DMS114 treated with DMSO at 0.1 percent for 48 hours (cell line): ENCODE measurements at regions not wholly inside any gene's neighbourhood (a gene's known extent, or its start where the extent isn't known, plus 50 kb on each side); places are given as distances from the start of the nearest gene placed in this dataset.
"Not testable (repeated sequence)": the region's sequence is repeated elsewhere in the genome, so short reads cannot be mapped to it uniquely, and the experiment has no call there.

Source experiments
- DNase-seq: peaks from one replicate; lab custom pipeline; 2025; ENCODE audit not compliant: unreplicated experiment; lab: John Stamatoyannopoulos, UW

DNA sequence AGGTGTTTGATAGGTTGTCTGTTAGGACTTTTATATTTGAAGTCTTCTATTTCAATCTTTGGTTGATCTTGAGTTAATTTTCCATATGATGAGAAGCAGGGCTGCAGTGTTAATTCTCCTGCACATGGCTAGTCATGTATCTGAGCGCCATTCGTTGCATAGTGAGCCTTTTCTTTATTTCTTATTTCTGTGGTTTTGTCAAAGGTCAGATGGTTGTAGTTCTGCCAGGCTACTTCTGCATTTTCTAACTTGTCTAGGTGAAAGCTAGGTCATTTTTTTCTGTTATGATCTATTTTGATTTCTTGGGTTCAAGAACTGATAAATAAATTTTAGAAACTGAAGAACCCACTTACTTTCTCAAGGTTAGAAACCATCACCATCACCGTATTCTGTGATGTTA lies 56.7 kb downstream of the CCDC74A start:
- DNase-seq, result no peak

DNA sequence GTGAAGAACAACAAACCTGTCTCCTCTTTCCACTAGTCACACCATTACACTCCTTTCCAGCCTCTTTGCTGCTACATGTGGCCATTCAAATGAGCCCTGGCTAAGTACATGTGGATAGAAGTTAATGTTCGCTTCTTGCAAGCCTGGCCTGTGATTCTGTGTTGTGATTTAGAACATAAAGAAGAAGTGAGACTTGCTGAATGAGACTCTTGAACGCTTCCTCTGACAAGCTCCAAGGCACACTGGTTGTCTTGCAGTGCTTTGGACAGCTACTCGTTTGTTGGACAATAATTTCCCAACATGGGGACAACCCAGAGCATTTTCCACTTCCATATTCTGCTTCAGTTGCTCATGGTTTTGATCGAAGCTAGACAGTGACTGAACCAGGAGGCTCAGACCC lies 57.3 kb downstream of the CCDC74A start:
- DNase-seq, result no peak

DNA sequence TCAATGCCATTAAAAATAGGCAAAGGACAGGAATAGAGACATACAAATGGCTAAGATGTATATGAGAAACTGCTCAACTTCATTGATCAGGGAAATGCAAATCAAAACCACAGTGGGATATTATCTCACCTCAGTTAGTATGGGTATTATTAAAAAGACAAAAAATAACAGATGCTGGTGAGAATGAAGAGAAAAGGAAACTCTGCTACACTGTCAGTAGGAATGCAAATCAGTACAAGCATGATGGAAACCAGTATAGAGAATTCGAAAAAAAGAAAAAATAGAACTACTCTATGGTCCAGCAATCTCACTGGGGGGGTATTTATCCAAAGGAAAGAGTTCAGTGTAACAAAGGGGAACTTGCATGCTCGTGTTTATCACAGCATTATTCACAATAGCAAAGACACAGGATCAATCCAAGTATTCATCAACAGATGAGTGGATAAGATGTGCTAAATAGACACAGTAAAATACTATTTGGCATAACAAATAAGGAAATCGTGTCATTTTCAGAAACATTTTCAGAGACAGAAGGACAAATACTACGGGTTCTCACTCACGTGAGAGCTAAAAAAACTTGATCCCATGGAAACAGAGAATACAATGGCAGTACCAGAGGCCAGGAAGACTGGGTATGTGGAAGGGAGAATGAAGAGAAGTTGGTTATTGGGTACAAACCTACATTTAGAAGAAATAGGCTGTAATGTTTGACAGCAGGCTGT lies 60.6 kb downstream of the CCDC74A start:
- no peak for DNase-seq

DNA sequence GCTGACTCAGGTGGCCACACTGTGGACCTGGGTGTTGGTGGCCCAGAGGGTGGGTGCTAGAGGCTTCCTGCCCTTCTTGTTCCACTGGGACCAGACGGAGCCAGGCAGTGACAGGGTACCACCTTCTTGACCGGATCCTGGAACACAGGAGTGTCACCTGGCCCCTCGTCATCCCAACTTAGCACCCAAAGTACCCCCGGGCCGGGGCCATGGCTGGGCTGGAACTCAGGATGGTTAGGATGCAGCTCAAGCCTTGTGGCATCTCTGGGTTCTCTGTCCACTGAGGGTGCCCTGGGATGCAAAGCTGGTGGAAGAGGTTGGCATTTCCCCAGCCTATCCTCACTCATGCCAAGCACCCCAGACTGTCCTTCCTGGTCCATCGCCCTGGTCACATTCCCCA lies 61.4 kb downstream of the CCDC74A start:
- DNase-seq, result not testable (repeated sequence)

DNA sequence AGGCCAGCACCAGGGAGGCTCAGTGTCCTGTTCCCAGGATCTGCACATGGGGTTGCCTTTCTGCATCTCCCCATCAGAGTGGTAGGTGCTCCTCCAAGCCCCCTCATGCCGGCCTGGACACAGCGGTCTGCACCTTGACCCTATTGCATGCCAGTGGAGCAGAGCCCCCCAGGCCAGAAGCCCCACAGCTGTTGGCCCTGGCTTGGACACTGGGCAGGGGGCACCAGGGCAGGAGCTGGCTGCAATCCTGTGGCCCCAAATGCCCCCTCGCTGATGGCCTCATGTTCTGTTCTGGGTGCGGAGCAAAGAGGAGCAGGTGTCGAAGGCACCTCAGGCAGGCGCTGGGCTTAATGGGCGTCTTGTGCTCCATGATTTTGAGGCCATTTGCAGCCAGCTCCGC lies 62.7 kb downstream of the CCDC74A start:
- DNase-seq, result no peak

DNA sequence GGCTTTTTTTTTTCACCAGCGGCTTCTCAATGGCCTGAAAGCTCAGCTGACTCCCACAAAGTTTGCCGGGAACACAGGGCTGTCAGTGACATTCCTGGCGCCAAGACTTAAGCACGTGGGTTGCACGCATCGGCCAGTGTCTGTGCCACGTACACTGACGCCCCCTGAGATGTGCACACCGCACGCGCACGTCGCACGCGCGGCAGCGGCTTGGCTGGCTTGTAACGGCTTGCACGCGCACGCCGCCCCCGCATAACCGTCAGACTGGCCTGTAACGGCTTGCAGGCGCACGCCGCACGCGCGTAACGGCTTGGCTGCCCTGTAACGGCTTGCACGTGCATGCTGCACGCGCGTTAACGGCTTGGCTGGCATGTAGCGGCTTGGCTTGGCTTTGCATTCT lies 63.2 kb downstream of the CCDC74A start:
- no peak for DNase-seq

DNA sequence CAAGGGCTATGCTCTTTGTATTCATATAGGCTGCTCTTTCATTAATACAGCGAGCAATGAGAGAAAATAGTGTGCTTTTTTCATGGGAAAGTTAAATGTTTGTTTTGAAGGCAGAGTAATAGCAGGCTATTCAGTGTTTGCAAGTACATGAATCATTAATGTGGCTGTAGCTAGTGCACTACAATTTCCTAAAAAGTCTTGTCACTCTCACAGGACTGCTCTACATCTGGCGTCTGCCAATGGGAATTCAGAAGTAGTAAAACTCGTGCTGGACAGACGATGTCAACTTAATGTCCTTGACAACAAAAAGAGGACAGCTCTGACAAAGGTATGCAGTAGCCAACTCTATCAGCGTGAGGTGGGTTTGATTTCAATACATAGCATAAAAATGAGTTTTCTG lies 68.9 kb downstream of the CCDC74A start:
- DNase-seq, result not testable (repeated sequence)

DNA sequence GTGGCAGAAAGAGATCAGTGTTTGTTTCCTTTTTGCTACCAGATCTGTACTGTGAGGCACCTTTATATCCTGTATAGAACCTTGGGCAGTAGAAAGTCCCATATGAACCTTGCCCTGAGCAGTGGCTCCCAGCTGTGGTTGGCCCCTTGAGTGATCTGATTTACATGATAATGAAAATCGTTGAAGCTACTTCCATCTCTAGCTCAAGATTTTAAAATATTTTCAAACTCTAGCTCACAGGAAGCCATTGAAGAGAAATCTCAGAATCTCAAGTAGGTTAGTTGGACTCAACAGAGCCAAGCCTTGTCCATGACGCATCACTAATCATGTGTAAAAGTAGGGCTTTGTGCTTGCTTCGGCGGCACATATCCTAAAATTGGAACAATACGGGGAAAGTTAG lies 74.8 kb downstream of the CCDC74A start:
- DNase-seq, result not testable (repeated sequence)

DNA sequence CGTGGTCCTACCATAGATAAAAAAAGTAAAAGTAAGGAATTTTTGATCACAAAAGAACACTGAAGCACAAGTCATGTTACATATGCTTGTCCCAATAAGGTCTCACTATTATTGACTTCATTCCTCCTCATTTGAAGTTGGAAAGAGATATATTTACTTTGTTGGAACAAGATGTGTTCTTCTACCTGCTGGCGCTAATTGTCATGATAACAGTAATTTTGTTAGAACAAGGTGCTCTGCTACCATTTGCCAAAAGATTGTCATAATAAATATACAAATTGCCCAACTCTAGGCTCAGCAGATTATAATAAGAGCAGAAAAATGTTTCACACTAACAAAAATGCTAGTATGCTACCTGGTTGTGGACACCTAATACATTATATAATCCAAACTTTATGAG lies 77.0 kb downstream of the CCDC74A start:
- DNase-seq, result not testable (repeated sequence)

DNA sequence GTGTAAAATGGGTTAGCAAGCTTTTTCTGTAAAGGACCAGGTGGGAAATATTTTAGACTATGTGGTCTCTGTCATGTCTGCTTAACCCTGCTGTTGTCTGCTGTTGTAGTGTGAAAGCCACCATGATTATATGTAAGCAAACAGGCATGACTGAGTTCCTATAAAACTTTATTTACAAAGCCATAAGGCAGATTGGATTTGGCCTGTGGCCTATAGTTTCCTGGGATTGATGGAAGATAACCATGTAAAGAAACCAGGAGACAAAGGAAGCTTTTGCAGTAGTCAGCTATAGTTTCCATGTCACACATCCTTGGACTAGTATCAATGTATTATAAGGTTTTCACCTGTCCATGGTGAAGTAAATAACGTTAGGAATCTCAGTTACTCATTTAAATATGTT lies 78.7 kb downstream of the CCDC74A start:
- DNase-seq, result not testable (repeated sequence)

DNA sequence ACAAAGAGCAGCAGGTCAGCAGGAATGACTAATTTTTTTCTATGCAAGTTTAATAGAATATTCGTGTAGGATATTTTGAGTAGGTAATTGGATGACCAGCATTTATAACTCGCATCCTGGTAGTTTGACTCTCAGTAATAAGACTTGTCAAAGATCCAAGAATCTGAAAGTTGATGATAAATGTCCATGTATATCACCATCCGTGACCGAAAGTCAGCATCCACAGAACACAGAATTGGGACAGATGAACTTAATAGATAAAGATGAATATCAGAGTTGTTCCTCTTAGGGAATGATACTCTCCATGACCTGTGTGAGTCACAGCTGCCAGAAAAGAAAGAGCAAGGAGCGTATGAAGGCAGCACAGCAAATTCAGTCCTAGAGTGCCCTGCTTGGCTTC lies 79.4 kb downstream of the CCDC74A start:
- not testable (repeated sequence) for DNase-seq

DNA sequence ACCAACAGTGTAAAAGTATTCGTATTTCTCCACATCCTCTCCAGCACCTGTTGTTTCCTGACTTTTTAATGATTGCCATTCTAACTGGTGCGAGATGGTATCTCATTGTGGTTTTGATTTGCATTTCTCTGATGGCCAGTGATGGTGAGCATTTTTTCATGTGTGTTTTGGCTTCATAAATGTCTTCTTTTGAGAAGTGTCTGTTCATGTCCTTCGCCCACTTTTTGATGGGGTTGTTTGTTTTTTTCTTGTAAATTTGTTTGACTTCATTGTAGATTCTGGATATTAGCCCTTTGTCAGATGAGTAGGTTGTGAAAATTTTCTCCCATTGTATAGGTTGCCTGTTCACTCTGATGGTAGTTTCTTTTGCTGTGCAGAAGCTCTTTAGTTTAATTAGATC lies 86.9 kb downstream of the CCDC74A start:
- not testable (repeated sequence) for DNase-seq

DNA sequence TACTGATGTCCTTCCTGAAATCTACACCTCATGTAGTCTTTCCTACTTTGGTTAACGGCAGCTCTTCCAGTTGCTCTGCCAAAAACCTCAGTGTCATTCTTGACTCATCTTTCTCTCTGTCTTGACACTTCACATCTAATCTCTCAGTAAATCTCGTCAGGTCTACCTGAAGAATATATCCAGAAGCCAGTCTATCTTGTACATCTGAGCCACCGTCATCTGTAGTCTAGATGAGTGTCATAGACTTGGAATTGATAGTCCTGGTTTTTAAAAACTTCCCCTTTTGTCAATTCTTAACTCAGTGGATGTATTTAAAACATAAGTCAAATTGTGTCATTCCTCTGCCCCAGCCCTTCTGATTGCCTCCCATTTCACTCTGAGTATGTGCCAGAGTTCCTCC lies 90.6 kb downstream of the CCDC74A start:
- DNase-seq, result not testable (repeated sequence)

DNA sequence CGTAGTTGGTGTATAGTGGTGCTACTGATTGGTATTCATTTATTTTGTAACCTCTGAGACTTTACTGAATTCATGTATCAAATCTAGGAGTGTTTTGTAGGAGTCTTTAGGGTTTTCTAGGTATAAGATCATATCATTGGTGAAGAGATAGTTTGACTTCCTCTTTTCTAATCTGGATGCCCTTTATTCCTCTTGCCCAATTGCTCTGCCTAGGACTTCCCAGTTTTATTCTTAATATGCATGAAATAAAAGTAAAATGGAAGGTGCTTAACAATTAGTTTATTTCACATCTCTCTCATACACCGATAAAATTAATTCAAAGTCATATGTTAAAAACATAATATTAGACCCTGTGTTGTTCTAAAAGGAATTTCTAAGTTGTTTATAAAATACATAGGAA lies 95.2 kb downstream of the CCDC74A start:
- DNase-seq, result not testable (repeated sequence)

DNA sequence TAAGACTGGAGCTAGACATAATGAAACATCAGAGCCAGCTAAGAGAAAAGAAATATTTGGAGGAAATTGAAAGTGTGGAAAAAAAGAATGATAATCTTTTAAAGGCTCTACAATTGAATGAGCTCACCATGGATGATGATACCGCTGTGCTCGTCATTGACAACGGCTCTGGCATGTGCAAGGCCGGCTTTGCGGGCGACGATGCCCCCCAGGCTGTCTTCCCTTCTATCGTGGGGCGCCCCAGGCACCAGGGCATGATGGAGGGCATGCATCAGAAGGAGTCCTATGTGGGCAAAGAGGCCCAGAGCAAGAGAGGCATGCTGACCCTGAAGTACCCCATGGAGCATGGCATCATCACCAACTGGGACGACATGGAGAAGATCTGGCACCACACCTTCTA lies 98.3 kb downstream of the CCDC74A start:
- DNase-seq, result not testable (repeated sequence)

DNA sequence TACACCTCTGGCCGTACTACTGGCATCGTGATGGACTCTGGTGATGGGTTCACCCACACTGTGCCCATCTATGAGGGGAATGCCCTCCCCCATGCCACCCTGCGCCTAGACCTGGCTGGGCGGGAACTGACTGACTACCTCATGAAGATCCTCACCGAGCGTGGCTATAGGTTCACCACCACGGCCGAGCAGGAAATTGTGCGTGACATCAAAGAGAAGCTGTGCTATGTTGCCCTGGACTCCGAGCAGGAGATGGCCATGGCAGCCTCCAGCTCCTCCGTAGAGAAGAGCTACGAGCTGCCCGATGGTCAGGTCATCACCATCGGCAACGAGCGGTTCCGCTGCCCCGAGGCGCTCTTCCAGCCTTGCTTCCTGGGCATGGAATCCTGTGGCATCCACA lies 98.9 kb downstream of the CCDC74A start:
- DNase-seq, result not testable (repeated sequence)

DNA sequence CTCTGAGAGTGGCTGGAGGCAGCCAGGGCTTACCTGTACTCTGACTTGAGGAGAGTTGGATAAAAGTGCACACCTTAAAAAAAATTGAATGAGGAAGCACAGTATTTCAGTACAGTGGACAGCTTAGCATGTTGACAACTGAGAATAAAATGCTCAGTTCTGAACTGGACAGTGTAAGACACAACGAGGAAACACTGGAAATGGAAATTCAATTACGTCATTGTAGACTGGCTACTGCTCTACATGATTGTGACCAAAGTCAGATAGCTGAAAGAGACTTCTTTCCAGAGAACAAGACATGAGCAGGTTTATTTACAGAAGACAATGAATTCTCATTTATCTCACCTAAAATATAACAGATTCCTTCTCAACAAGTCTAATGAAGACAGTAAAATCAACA lies 100.1 kb downstream of the CCDC74A start:
- not testable (repeated sequence) for DNase-seq

DNA sequence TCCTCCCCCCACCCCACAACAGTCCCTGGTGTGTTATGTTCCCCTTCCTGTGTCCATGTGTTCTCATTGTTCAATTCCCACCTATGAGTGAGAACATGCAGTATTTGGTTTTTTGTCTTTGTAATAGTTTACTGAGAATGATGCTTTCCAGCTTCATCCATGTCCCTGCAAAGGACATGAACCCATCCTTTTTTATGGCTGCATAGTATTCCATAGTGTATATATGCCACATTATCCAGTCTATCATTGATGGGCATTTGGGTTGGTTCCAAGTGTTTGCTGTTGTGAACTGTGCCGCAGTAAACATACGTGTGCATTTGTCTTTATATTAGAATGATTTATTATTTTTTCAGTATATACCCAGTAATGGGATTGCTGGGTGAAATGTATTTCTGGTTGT lies 104.0 kb downstream of the CCDC74A start:
- DNase-seq, result not testable (repeated sequence)

DNA sequence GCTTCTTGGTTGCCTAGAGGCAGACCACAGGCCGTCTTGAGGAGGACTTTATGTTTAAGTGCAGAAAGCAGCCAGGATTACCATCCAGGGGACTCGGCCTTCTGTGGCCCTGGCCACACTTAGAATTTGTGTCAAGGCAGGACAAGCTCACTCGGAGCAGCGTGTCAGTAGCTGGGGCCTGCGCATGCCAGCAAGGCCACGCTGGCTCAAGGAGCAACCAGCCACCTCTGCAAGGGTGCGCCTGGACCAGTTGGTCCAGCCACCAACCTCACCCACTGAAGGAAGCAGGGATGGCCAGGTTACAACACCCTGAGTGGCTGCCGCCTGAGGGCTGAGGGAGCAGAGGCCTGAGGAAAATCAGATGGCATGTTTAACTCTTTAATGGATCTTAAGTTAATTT lies 105.7 kb downstream of the CCDC74A start:
- not testable (repeated sequence) for DNase-seq

DNA sequence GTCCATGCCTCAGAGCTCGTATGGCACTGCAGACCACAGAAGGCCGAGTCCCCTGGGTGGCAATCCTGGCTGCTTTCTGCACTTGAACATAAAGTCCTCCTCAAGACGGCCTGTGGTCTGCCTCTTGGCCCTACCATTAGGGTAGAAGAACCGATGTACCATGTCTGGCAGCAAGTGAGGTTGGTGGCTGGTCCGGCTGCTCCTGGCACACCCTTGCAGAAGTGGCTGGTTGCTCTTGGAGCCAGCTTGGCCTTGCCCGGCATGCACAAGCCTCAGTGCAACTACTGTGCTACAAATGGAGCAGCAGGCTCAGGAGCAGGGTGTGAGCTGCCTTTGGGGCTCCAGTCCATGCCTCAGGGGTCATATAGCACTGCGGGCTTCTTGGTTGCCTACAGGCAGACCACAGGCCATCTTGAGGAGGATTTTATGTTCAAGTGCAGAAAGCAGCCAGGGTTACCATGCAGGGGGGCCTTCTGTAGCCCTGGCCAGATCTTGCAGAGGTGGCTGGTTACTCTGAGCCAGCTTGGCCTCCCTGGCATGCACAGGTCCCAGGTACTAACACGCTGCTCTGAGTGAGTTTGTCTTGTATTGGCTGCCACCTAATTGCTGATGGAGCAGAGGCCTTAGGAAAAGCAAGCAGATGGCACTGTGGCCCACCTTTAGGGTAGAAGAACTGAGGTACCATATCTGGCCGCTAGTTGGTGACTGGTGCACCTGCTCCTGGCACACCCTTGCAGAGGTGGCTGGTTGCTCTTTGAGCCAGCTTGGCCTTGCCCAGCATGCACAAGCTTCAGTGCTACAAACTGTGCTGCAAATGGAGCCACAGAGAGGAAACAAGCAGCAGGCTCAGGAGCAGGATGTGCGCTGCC lies 106.4 kb downstream of the CCDC74A start:
- DNase-seq, result not testable (repeated sequence)

DNA sequence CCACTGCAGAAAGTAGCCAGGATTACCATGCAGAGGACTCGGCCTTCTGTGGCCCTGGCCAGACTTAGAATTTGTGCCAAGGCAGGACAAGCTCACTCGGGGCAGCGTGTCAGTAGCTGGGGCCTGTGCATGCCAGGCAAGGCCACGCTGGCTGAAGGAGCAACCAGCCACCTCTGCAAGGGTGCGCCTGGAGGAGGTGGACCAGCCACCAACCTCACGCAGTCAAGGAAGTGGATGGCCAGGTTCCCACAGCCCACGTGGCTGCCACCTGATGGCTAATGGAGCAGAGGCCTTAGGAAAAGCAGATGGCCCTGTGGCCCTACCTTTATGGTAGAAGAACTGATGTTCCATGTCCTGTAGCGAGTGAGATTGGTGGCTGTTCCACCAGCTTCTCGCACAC lies 107.9 kb downstream of the CCDC74A start:
- no peak for DNase-seq

DNA sequence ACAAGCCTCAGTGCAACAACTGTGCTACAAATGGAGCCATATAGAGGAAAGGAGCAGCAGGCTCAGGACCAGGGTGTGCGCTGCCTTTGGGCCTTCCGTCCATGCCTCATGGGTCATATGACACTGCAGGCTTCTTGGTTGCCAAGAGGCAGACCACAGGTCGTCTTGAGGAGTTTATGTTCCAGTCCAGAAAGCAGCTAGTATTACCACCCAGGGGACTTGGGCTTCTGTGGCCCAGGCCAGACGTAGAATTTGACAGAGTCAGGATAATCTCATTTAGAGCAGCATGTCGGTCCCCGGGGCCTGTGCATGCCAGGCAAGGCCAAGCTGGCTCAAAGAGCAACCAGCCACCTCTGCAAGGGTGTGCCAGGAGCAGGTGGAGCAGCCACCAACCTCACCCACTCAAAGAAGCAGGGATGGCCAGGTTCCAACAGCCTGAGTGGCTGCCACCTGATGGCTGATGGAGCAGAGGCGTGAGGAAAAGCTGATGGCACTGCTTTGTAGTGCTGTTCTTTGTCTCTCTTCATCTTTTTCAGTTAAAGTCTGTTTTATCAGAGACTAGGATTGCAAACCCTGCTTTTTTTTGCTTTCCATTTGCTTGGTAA lies 109.1 kb downstream of the CCDC74A start:
- not testable (repeated sequence) for DNase-seq
